ENCODE measurements at regions not wholly inside any gene's neighbourhood (a gene's known extent, or its start where the extent isn't known, plus 50 kb on each side); places are given as distances from the start of the nearest gene placed in this dataset.

DNA sequence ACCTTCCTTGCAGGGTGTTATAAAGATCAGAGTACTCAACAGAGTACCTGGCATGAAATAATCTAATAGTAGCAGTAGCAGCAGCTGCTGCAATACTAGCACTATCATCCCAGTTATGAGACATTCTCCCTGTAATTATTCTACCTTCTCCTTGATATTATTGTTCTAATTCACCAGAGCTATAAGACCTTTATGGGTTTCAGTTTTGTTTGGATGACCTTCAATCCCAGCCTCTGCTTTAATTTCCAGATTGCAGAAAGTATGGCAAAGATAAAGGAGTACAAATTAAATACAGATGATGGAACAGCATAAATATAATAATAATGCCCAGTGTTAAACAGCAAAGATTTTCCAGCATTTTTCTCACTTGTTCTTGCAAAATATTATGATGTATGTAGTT lies 150.5 kb upstream of the MYLIP start:
- TF ChIP-seq, protein P1, sequence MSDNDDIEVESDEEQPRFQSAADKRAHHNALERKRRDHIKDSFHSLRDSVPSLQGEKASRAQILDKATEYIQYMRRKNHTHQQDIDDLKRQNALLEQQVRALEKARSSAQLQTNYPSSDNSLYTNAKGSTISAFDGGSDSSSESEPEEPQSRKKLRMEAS (IDR thresholded peaks at IDR 0.05): no peak
- TF ChIP-seq RAD21 (IDR thresholded peaks at IDR 0.05; ENCODE audit: low read depth): no peak
- TF ChIP-seq TAF1 (IDR thresholded peaks at IDR 0.05; ENCODE audit: low read depth): no peak
- TF ChIP-seq, protein P2, sequence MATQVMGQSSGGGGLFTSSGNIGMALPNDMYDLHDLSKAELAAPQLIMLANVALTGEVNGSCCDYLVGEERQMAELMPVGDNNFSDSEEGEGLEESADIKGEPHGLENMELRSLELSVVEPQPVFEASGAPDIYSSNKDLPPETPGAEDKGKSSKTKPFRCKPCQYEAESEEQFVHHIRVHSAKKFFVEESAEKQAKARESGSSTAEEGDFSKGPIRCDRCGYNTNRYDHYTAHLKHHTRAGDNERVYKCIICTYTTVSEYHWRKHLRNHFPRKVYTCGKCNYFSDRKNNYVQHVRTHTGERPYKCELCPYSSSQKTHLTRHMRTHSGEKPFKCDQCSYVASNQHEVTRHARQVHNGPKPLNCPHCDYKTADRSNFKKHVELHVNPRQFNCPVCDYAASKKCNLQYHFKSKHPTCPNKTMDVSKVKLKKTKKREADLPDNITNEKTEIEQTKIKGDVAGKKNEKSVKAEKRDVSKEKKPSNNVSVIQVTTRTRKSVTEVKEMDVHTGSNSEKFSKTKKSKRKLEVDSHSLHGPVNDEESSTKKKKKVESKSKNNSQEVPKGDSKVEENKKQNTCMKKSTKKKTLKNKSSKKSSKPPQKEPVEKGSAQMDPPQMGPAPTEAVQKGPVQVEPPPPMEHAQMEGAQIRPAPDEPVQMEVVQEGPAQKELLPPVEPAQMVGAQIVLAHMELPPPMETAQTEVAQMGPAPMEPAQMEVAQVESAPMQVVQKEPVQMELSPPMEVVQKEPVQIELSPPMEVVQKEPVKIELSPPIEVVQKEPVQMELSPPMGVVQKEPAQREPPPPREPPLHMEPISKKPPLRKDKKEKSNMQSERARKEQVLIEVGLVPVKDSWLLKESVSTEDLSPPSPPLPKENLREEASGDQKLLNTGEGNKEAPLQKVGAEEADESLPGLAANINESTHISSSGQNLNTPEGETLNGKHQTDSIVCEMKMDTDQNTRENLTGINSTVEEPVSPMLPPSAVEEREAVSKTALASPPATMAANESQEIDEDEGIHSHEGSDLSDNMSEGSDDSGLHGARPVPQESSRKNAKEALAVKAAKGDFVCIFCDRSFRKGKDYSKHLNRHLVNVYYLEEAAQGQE (IDR thresholded peaks at IDR 0.05; ENCODE audit: low read depth): no peak
- no peak for TF ChIP-seq ZBTB7A (IDR thresholded peaks at IDR 0.05; ENCODE audit: low read depth)
- TF ChIP-seq EP300 (IDR thresholded peaks at IDR 0.05; ENCODE audit: borderline replicate concordance): no peak
